ENCODE measurements at regions not wholly inside any gene's neighbourhood (a gene's known extent, or its start where the extent isn't known, plus 50 kb on each side); places are given as distances from the start of the nearest gene placed in this dataset.
A peak's percentile ranks its signal among the peaks of the same experiment; 100 is the strongest.

- no peak for DNase-seq
Observed at GRCh38 chr11:109173504-109173903, 248.5 kb upstream of the C11orf87 start.

- no peak for DNase-seq
Observed at GRCh38 chr11:109184376-109184775, 237.6 kb upstream of the C11orf87 start.

DNA sequence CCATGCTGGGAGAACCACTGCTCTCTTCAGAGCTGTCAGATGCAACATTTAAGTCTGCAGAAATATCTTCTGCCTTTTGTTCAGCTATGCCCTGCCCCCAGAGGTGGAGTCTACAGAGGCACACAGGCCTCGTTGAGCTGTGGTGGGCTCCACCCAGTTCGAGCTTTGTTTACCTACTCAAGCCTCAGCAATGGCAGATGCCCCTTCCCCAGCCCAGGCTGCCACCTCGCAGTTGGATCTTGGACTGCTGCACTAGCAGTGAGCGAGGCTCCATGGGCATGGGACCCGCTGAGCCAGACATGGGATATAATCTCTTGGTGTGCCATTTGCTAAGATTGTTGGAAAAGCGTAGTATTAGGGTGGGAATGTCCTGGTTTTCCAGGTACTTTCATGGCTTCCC, 229.1 kb upstream of the C11orf87 start:
- no peak for DNase-seq

DNA sequence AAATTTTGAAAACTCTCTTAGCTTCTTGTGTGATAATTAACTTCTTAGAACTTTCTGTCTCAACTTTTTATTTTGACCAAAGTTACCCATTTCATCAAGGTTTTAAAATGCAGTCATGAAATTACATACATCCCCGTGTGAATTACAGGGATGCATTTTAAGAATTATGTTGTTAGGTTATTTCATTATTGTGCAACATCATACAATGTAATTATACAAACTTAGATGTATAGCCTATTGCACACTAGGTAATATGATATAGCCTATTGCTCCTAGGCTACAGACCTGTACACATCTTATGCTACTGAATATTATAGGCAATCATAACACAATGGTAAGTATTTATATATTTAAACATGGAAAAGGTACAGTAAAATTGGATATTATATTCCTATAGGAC, 228.1 kb upstream of the C11orf87 start:
- DNase-seq, result no peak

DNA sequence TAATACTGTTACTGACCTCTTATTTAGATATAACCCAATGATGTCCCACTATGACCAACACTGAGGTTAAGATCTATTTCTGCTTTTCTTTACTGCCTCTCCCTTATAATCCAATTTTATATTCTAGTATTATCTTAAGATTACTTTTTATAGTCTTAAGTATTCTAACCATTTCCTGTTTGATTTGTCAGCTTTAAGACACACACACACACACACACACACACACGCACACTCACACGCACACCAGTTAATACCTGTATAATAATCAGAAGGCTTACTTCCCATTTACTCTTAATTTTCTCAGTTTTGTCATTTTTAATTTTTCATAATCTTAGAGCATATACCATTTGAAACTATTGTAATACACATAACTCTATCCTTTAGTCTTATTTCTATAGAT, 226.0 kb upstream of the C11orf87 start:
- DNase-seq, result peak; percentile 53

GRCh38 chr11:109197656-109198055, 224.3 kb upstream of the C11orf87 start:
- DNase-seq, result peak; percentile 67

- DNase-seq, result no peak
Observed at GRCh38 chr11:109203176-109203575, 218.8 kb upstream of the C11orf87 start.

GRCh38 chr11:109205312-109205711, 216.7 kb upstream of the C11orf87 start:
- no peak for DNase-seq

DNA sequence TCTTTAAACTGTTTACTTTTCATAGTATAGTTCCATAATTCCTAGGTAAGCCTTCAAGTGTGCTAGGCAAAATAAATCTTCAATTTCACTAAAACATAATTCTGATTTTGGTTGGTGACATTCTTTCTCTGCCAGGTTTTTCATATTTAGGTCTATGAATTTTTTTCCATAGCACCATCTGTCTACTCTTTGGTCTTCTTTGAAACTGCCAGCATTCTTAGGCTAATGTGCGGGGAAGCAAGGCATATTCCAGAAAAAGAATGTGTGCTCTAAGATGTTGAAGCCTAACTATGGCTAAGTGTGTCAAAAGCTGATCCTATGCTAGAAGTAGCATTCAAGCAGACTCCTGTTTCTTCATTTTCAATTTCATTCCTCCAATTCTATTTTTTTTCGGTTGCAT, 213.9 kb upstream of the C11orf87 start:
- DNase-seq, result no peak

- no peak for DNase-seq
Observed at GRCh38 chr11:109209572-109209971, 212.4 kb upstream of the C11orf87 start.

DNA sequence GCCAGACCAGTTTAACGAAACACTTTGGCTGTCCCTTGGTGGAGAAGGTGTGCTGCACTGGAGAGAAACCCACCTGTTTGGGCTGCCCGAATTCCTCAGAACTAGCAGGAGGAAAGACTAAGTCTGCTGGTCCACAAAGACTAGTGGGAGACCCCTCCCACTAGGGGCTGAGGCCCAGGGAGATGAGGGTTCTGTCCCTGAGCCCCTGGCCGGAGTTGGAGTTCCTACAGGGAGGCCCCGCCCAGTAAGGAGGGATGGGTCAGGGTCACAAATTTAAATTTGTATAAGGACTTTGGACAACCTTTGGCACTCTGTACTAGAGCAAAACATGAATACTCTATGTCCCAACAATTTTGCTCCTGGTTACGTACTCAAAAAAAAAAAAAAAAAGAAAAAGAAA, 200.8 kb upstream of the C11orf87 start:
- no peak for DNase-seq

- no peak for DNase-seq
Observed at GRCh38 chr11:109222761-109223160, 199.2 kb upstream of the C11orf87 start.

GRCh38 chr11:109223451-109223850, 198.5 kb upstream of the C11orf87 start:
- no peak for DNase-seq

GRCh38 chr11:109229682-109230081, 192.3 kb upstream of the C11orf87 start:
- peak; percentile 25 for DNase-seq

DNA sequence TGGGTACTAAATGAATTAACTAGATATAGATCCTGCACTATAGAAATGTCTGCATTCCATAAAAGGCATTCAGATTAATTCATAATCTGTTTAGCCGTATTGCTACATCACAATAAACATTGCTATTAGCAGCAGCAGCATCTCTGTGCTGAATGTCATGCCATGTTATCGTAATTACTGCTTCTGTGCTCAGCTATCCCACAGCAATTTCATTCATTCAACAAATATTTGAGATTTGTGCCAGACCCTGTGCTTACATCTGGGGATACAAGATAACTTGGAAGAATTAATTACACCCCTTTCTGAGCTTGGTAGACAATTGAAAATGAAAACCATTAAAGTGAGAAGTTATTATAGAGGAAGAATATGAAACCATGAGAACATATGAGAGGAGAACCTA, 185.8 kb upstream of the C11orf87 start:
- DNase-seq, result no peak

GRCh38 chr11:109236696-109237095, 185.3 kb upstream of the C11orf87 start:
- DNase-seq, result peak; percentile 22

DNA sequence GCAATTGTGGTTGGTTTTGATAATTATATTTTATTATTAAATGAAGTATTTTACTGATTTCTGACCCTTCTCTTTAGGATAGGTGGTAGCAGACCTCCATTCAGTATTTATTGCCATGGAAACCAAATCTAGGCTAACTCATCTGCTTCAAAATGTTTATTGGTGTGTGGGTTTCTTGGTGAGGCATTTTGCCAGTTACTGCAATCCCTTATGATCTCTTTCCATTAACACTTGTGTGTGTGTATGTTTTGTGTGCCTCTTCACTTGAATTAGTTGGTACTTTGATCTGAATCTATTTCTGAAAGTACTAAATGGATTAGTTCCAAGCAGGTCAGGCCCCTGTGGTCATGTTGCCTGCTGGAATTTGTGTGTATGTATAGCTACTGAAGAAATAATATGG, 184.4 kb upstream of the C11orf87 start:
- no peak for DNase-seq

DNA sequence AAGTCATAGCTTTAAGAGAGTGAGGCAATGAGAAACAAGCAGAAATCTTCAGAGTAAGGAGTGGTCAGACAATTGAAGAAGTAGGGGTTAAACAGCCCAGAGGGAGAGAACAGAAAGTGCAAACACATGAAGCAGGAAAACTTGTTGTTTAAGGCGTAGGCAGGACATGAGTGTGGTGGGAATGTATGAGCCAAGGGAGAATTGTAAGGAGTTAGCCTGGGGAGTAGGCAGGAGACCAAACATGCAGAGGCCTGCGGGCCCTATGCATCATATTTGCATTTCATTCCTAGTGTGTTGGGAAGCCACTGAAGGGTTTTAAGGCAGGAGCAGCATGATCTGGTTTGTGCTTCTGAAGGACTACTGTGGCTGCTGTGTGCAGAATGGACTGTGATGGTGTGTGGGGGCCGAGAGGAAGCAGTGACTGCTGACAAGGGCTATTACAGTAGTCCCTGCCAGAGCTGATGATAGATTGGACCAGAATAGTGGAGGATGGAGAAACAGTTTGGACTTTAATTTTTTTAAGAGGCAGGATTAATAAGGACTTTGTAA, 179.9 kb upstream of the C11orf87 start:
- DNase-seq, result peak; percentile 16

GRCh38 chr11:109247071-109247470, 174.9 kb upstream of the C11orf87 start:
- peak; percentile 74 for DNase-seq

- DNase-seq, result no peak
Observed at GRCh38 chr11:109249597-109249996, 172.4 kb upstream of the C11orf87 start.

DNA sequence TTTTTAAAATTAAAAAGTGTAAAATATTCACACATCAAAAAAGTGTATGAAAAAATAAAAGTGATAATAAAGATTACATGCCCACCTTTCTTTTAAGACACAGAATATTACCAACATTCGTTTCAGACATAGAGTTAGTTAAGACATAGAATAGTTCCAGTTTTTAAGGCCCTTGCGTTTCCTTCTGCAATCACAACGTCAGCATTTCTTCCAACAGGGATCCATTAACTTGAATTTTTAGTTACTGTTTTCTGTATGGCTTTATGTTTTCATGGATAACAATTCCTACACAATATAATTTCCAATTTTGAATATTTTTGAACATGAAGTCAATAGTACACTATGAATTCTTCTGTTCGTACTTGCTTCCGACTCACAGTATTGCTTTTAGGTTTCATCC, 170.8 kb upstream of the C11orf87 start:
- no peak for DNase-seq

DNA sequence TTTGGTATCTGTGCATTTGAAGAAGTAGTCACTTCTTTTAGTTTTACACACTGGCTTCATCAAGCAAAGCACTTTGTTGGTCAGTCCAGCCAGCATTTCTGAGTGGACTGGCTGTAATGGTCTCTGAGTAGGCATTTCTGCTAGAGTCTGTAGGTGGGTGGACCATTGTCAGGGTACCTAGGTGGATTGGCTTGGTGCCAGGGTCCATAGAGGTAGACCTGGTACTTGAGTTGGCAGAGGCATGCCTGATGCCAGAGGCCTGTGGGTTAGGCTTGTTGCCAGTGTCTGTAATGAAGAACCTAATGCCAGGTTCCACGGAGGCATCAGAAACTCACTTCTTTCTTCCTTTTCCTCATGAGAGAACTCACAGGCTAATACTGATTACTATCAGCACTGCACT, 157.9 kb upstream of the C11orf87 start:
- no peak for DNase-seq

- no peak for DNase-seq
Observed at GRCh38 chr11:109267293-109268095, 154.5 kb upstream of the C11orf87 start.

DNA sequence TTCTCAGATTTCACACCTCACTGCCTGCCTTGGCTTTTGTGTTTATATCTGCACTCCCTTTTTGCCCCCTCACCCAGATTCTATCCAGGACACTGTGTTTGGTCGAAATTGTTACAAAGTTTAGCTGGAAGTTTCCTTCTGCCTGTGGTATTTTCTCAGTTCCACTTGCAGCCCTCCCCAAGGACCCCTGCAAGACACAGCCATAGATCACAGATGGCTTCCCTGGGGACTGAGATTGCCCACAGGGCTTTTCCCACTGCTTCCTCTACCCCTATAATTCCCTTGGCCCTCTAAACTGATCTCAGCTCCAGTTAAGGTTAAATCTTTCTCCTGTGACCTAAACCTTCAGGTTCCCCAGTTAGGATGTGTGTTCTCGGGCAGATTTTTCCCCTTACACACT, 146.1 kb upstream of the C11orf87 start:
- DNase-seq, result no peak

DNA sequence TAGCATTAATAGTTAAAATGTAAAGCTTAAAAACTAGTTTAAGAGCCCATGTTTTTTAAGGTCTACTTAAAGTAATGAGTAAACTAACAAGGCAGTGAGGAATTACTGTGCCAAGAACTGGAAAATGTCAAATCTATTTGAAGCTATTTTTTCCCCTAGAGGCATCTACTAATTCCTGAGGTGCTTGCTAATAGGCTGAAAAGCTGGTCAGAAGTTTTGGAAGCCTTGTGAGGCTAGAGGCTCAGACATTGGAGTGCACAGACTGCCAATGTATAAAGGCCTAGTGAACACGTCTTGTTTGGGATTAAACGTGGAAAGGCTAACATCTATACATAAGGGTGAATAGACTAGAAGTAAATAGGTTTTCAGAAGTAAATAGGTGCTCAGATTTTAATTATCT, 136.5 kb upstream of the C11orf87 start:
- DNase-seq, result no peak
